ENCODE measurements at regions not wholly inside any gene's neighbourhood (a gene's known extent, or its start where the extent isn't known, plus 50 kb on each side); places are given as distances from the start of the nearest gene placed in this dataset.

- peaks cover 7% of the 10 kb centered on the region for H3K4me1 ChIP-seq (ENCODE audit: control insufficient read depth, extremely low read depth, insufficient read depth, low read length)
- dilution Hi-C loops (cut with MboI; ENCODE audit: extremely low pct_ligation_motif_present, low sequenced_read_pairs): no loop called here
- intact Hi-C loops (cut with micrococcal nuclease): no loop called here
- BruUV-seq (replicated peaks): no TSS peak
- H3K9ac ChIP-seq (replicated peaks; ENCODE audit: extremely low read depth, insufficient read depth, low read length): no peak overlapping the region
- H3K79me2 ChIP-seq (ENCODE audit: control insufficient read depth, insufficient read depth, low read length): no peaks in the 10 kb centered on the region
- H3K9me1 ChIP-seq (replicated peaks; ENCODE audit: control insufficient read depth, extremely low read depth, insufficient read depth, low read length): no peaks in the 10 kb centered on the region
- FAIRE-seq (no peak), DNase-seq (ENCODE audit: low read depth, low spot score) (no peak)
- H3K27ac ChIP-seq (ENCODE audit: insufficient read depth, low read depth, low read length): no peak overlapping the region
- H3K36me3 ChIP-seq (ENCODE audit: control insufficient read depth in 2 of 2, extremely low read depth in 1 of 2, insufficient read depth in 2 of 2, low read length in 2 of 2): no peaks in the 10 kb centered on the region
- TF ChIP-seq JUN (IDR thresholded peaks at IDR 0.05; ENCODE audit: borderline replicate concordance, insufficient read depth, insufficient read length, low read depth) (no peak), GATA2 (IDR thresholded peaks at IDR 0.05; ENCODE audit: insufficient read depth, insufficient read length, low read depth, low read length) (no peak), EZH2 (IDR thresholded peaks at IDR 0.05; ENCODE audit: borderline replicate concordance, low read depth, low read length, severe bottlenecking) (no peak), POLR2AphosphoS5 (IDR thresholded peaks at IDR 0.05; ENCODE audit: insufficient read depth, low read depth, low read length) (no peak), CTCF (IDR thresholded peaks at IDR 0.05; ENCODE audit: extremely low read depth in 1 of 2, insufficient read depth in 1 of 2, low read depth in 1 of 2, low read length in 2 of 2) (no peak), FOS (IDR thresholded peaks at IDR 0.05; ENCODE audit: borderline replicate concordance, insufficient read depth, low read length) (no peak), MAX (IDR thresholded peaks at IDR 0.05; ENCODE audit: insufficient read depth, insufficient read length) (no peak), MYC (IDR thresholded peaks at IDR 0.05; ENCODE audit: low read depth, low read length) (no peak), POLR2A (IDR thresholded peaks at IDR 0.05; ENCODE audit: low read depth, low read length) (no peak)
- no peaks in the 10 kb centered on the region for H4K20me1 ChIP-seq (replicated peaks; ENCODE audit: control insufficient read depth, extremely low read depth, insufficient read depth, low read length)
- H3K27me3 ChIP-seq (ENCODE audit: control insufficient read depth in 2 of 2, insufficient read depth in 2 of 2, low read length in 2 of 2): no peaks in the 10 kb centered on the region
- H3K4me3 ChIP-seq (replicated peaks in 1 of 3; ENCODE audit: insufficient read depth in 1 of 3, low read depth in 1 of 3, low read length in 3 of 3): no peak overlapping the region
- H2AFZ ChIP-seq (ENCODE audit: low read depth, low read length): no peak overlapping the region
- no peaks in the 10 kb centered on the region for H3K9me3 ChIP-seq (replicated peaks; ENCODE audit: control insufficient read depth, insufficient read depth, low read length)
- CTCF ChIA-PET: interaction anchor here (0.7 to 1.5 kb wide), 4 partner anchors 10 to 992 kb away, joined by 3 to 7 read pairs (median 3); no protein-coding TSS in a partner anchor
- no peak overlapping the region for H3K4me2 ChIP-seq (ENCODE audit: insufficient read depth, low read length)
- POLR2A ChIA-PET: no interaction called here
Observed at GRCh38 chr3:153032891-153033290, 129.1 kb upstream of the RAP2B start.
